HEK293T (cell line): ENCODE measurements at regions not wholly inside any gene's neighbourhood (a gene's known extent, or its start where the extent isn't known, plus 50 kb on each side); places are given as distances from the start of the nearest gene placed in this dataset.

Experiments used
- ARNT ChIP-seq: fragments of 450-650 bp; IDR thresholded peaks from 2 replicates; pipeline ENCODE4 v1.6.1; 2017; ENCODE audit warnings: mild to moderate bottlenecking
- HDGF ChIP-seq: fragments of 450-650 bp; IDR thresholded peaks from 2 replicates; pipeline ENCODE4 v1.6.1; 2017; ENCODE audit warnings: antibody characterized with exemption, borderline replicate concordance
- TARDBP ChIP-seq: fragments of 450-650 bp; IDR thresholded peaks from 2 replicates; pipeline ENCODE4 v1.6.1; 2016
- ZNF384 ChIP-seq: fragments of 450-650 bp; IDR thresholded peaks from 2 replicates; pipeline ENCODE4 v1.6.1; 2016

DNA sequence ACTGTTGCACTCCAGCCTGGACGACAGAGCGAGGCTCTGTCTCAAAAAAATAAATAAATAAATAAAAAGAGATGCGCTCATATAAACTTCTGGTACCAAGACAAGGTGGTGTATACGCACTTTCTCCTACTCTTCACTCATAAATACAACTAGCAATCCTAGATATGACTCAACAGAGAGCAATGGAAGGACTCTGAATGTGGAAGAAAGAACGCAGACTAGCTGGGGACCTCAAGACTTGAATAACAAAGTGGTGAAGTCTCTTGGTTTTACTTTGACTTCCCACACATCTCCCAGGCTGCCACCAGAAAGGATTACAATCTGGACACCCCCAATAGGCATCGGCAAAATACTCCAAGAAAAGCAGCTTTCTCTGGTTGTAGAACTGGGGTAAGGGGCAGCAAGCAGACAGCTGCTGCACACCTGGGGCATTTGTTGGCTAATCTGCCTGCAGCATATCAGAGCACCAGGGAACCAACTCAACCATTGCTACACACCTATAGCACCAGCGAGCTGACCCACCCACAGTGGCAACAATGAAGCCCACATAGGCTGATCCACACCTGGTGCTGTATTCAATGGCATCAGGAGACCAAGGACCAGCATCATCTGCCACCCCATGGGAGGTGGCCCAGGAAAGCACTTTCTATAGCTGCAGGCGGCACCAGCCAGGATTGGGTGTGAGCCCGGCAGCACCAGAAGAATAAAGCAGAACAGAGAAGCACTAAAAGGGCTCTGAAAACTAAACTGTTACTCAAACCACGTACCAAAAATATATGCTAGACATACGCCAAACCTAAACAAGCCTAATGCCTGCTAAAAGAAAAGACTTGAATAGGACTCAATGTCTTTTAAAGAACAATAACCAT is 1231.7 kb upstream of the TMEM132C start:
- TF ChIP-seq ARNT (no peak), HDGF (no peak), TARDBP (no peak), ZNF384 (no peak)
